ENCODE measurements at regions not wholly inside any gene's neighbourhood (a gene's known extent, or its start where the extent isn't known, plus 50 kb on each side); places are given as distances from the start of the nearest gene placed in this dataset.
A peak's percentile ranks its signal among the peaks of the same experiment; 100 is the strongest.

- TF ChIP-seq POLR2A (IDR thresholded peaks at IDR 0.05) (no peak), CTCF (IDR thresholded peaks at IDR 0.05) (no peak)
- intact Hi-C loops (cut with DNase I), result no loop called here
- Histone ChIP-seq H3K27me3 (no peaks in the 10 kb centered on the region), H3K9me3 (peaks cover 0 to 25% (median 7%) of the 10 kb centered on the region in 12 donors), H3K4me1 (no peaks in the 10 kb centered on the region), H3K27ac (no peak overlapping the region), H3K36me3 (no peaks in the 10 kb centered on the region), H3K4me3 (no peak overlapping the region)
- 81 to 91% (median 84%) methylated on average over 6 of the region's 6 CpGs for WGBS, 4 donors
- DNase-seq, result peak in 3 of 5 donors; percentile 25 to 63 (median 51)
- peak in 3 of 4 donors; percentile 61 to 69 (median 62) for ATAC-seq
Observed at GRCh38 chr13:58397596-58398387, 766.2 kb downstream of the PCDH17 start.

GRCh38 chr13:58399263-58399662, 767.7 kb downstream of the PCDH17 start:
- Histone ChIP-seq H3K27me3 (no peaks in the 10 kb centered on the region), H3K27ac (no peak overlapping the region), H3K4me1 (no peaks in the 10 kb centered on the region), H3K4me3 (no peak overlapping the region), H3K36me3 (no peaks in the 10 kb centered on the region), H3K9me3 (peaks cover 0 to 25% (median 8%) of the 10 kb centered on the region in 12 donors)
- intact Hi-C loops (cut with DNase I), result no loop called here
- TF ChIP-seq POLR2A (IDR thresholded peaks at IDR 0.05), result no peak
- TF ChIP-seq CTCF (IDR thresholded peaks at IDR 0.05), result no peak
- DNase-seq, result no peak
- ATAC-seq, result no peak

GRCh38 chr13:58406545-58406944, 775.0 kb downstream of the PCDH17 start:
- no peak for ATAC-seq
- Histone ChIP-seq H3K36me3 (no peaks in the 10 kb centered on the region), H3K27ac (no peak overlapping the region), H3K27me3 (no peaks in the 10 kb centered on the region), H3K9me3 (peaks cover 0 to 8% (median 0%) of the 10 kb centered on the region in 12 donors), H3K4me1 (no peaks in the 10 kb centered on the region), H3K4me3 (no peak overlapping the region)
- WGBS, 4 donors, result 94 to 96% (median 95%) methylated on average over 2 of the region's 2 CpGs
- no peak for DNase-seq
- TF ChIP-seq POLR2A (IDR thresholded peaks at IDR 0.05) (no peak), CTCF (IDR thresholded peaks at IDR 0.05) (no peak)
- intact Hi-C loops (cut with DNase I), result no loop called here

- Histone ChIP-seq H3K27me3 (no peaks in the 10 kb centered on the region), H3K36me3 (no peaks in the 10 kb centered on the region), H3K4me3 (no peak overlapping the region), H3K27ac (no peak overlapping the region), H3K9me3 (peaks cover 0 to 19% (median 0%) of the 10 kb centered on the region in 12 donors), H3K4me1 (no peaks in the 10 kb centered on the region)
- ATAC-seq (no peak), DNase-seq (no peak)
- TF ChIP-seq CTCF (IDR thresholded peaks at IDR 0.05) (no peak), POLR2A (IDR thresholded peaks at IDR 0.05) (no peak)
- 88 to 93% (median 92%) methylated on average over 2 of the region's 2 CpGs for WGBS, 4 donors
- intact Hi-C loops (cut with DNase I), result no loop called here
Observed at GRCh38 chr13:58429917-58430316, 798.4 kb downstream of the PCDH17 start.

Data from heart left ventricle (tissue), 16 donors.